HG02943 (cell line): ENCODE measurements at regions not wholly inside any gene's neighbourhood (a gene's known extent, or its start where the extent isn't known, plus 50 kb on each side); places are given as distances from the start of the nearest gene placed in this dataset.
"Not testable (repeated sequence)": the region's sequence is repeated elsewhere in the genome, so short reads cannot be mapped to it uniquely, and the experiment has no call there.

Source experiments
- ATAC-seq: cut with Tn5 transposase; IDR thresholded peaks from one replicate; pipeline ENCODE4 v1.9.1; 2021; ENCODE audit warnings: mild to moderate bottlenecking, low read depth, moderate library complexity; ENCODE audit not compliant: unreplicated experiment

GRCh38 chrX:35382966-35383365 is 415.2 kb upstream of the MAGEB16 start:
- ATAC-seq: no peak

- ATAC-seq: no peak
Observed at GRCh38 chrX:35392232-35392631, 405.9 kb upstream of the MAGEB16 start.

- no peak for ATAC-seq
Observed at GRCh38 chrX:35406386-35406785, 391.8 kb upstream of the MAGEB16 start.

GRCh38 chrX:35416782-35417181 is 381.4 kb upstream of the MAGEB16 start:
- ATAC-seq: no peak

- ATAC-seq: no peak
Observed at GRCh38 chrX:35432056-35432455, 366.1 kb upstream of the MAGEB16 start.

- ATAC-seq: no peak
Observed at GRCh38 chrX:35439034-35439660, 359.0 kb upstream of the MAGEB16 start.

- no peak for ATAC-seq
Observed at GRCh38 chrX:35439692-35440091, 358.4 kb upstream of the MAGEB16 start.

GRCh38 chrX:35442421-35442820 is 355.7 kb upstream of the MAGEB16 start:
- ATAC-seq: no peak

GRCh38 chrX:35443091-35443582 is 355.0 kb upstream of the MAGEB16 start:
- not testable (repeated sequence) for ATAC-seq

- no peak for ATAC-seq
Observed at GRCh38 chrX:35444671-35445355, 353.3 kb upstream of the MAGEB16 start.

GRCh38 chrX:35445912-35446311 is 352.2 kb upstream of the MAGEB16 start:
- ATAC-seq: no peak

- no peak for ATAC-seq
Observed at GRCh38 chrX:35456891-35457290, 341.3 kb upstream of the MAGEB16 start.

GRCh38 chrX:35458142-35458541 is 340.0 kb upstream of the MAGEB16 start:
- ATAC-seq: no peak

- ATAC-seq: no peak
Observed at GRCh38 chrX:35461164-35461563, 337.0 kb upstream of the MAGEB16 start.

- not testable (repeated sequence) for ATAC-seq
Observed at GRCh38 chrX:35496671-35497070, 301.5 kb upstream of the MAGEB16 start.

GRCh38 chrX:35497453-35497852 is 300.7 kb upstream of the MAGEB16 start:
- not testable (repeated sequence) for ATAC-seq

- ATAC-seq: no peak
Observed at GRCh38 chrX:35499071-35499862, 298.9 kb upstream of the MAGEB16 start.

- ATAC-seq: no peak
Observed at GRCh38 chrX:35507701-35508100, 290.4 kb upstream of the MAGEB16 start.

GRCh38 chrX:35548003-35548402 is 250.1 kb upstream of the MAGEB16 start:
- not testable (repeated sequence) for ATAC-seq

- ATAC-seq: no peak
Observed at GRCh38 chrX:35557916-35558315, 240.2 kb upstream of the MAGEB16 start.

- no peak for ATAC-seq
Observed at GRCh38 chrX:35561985-35562384, 236.2 kb upstream of the MAGEB16 start.
